Kidney epithelial cell (primary cell): ENCODE measurements at regions not wholly inside any gene's neighbourhood (a gene's known extent, or its start where the extent isn't known, plus 50 kb on each side); places are given as distances from the start of the nearest gene placed in this dataset.

Experiments used
- DNase-seq: peaks from one replicate; pipeline ENCODE4 v3.0.0-alpha.2; 2010; ENCODE audit warnings: low read depth
- H3K27me3 ChIP-seq: 2 replicates; pipeline ENCODE4 v1.6.0; 2011; ENCODE audit warnings: low read length; ENCODE audit not compliant: control insufficient read depth, insufficient read depth
- H3K36me3 ChIP-seq: 2 replicates; pipeline ENCODE4 v1.5.1; 2011; ENCODE audit warnings: low read length; ENCODE audit not compliant: control insufficient read depth, insufficient read depth
- H3K4me3 ChIP-seq: 2 replicates; pipeline ENCODE4 v1.5.1; 2011; ENCODE audit warnings: low read depth, mild to moderate bottlenecking, control low read depth, low read length
- TF ChIP-seq, protein P1 (sequence below): IDR thresholded peaks from 2 replicates; pipeline ENCODE4 v1.5.1; 2011; ENCODE audit warnings: mild to moderate bottlenecking, moderate library complexity, low read length, control low read depth, inconsistent platforms; ENCODE audit not compliant: insufficient read depth, poor library complexity, severe bottlenecking

DNA sequence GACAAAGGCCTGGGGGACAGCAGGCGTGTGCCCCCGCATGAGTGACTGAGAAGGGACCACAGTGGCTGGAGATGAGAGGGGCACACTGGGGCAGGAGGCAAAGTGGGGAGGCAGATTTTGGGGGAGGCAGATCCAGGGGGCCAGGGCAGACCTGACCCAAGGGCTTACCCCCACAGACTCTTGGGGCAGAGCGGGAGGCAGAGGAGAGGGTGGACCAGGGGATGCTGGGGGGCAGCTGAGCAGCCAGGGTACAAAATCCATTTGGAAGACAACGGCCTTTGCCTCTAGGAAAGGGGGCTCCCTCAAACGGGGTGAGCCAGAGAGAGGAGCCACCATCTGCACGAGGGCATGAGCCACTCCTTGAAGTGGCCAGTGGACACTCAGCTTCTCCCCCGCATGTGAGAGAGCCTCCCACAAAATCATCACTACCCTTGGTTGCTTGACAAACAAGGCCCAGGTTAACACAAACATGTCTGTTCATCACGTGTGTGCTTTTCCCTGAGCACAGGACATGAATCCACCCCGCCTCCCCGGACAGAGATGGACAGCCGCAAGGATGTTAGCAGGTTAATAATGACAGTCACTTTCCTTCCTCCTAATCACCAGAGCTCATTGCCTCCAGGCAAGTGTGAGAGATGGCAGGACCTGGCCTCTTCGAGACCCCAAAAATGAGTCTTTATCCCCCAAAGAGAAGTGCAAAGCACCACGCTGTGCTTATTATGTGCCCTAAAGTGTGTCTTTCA lies 72.0 kb upstream of the RAB6C start:
- no peak for DNase-seq
- H3K27me3 ChIP-seq, result no peaks in the 10 kb centered on the region
- TF ChIP-seq, protein P1, sequence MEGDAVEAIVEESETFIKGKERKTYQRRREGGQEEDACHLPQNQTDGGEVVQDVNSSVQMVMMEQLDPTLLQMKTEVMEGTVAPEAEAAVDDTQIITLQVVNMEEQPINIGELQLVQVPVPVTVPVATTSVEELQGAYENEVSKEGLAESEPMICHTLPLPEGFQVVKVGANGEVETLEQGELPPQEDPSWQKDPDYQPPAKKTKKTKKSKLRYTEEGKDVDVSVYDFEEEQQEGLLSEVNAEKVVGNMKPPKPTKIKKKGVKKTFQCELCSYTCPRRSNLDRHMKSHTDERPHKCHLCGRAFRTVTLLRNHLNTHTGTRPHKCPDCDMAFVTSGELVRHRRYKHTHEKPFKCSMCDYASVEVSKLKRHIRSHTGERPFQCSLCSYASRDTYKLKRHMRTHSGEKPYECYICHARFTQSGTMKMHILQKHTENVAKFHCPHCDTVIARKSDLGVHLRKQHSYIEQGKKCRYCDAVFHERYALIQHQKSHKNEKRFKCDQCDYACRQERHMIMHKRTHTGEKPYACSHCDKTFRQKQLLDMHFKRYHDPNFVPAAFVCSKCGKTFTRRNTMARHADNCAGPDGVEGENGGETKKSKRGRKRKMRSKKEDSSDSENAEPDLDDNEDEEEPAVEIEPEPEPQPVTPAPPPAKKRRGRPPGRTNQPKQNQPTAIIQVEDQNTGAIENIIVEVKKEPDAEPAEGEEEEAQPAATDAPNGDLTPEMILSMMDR, result no peak
- H3K4me3 ChIP-seq, result no peak overlapping the region
- H3K36me3 ChIP-seq, result no peaks in the 10 kb centered on the region

DNA sequence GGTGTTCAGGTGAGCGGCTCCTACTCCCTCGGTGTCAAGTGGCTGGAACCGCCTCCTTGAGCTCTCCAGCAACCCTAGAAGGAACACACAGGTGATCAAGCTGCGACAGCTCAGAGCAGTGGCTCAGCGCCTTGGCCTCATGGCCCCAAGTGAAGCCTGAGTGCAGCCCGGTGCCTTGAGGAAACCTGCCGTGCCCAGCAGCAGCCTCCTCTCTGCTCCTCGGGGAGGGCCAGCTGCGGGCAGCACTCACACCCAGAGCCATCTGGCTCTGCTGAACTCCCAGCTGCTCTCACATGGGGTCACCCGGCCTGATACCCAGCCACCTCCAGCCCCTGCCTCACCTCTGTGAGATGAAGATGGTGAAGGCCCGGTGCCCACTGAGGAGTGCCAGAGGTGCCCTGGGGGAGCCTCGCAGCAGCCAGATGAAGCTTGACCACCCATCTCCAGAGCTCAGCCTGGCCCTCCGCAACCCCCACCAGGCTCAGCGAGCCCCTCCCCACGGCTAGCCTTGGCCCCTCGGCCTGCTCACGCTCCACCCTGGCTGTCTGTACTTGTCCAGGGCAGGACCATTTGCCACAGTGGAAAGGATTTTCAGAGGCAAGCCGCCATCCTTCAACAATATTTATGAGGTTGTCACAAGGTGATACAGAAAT lies 70.6 kb upstream of the RAB6C start:
- Histone ChIP-seq H3K4me3 (no peak overlapping the region), H3K36me3 (no peaks in the 10 kb centered on the region), H3K27me3 (no peaks in the 10 kb centered on the region)
- TF ChIP-seq, protein P1, result no peak
- no peak for DNase-seq

DNA sequence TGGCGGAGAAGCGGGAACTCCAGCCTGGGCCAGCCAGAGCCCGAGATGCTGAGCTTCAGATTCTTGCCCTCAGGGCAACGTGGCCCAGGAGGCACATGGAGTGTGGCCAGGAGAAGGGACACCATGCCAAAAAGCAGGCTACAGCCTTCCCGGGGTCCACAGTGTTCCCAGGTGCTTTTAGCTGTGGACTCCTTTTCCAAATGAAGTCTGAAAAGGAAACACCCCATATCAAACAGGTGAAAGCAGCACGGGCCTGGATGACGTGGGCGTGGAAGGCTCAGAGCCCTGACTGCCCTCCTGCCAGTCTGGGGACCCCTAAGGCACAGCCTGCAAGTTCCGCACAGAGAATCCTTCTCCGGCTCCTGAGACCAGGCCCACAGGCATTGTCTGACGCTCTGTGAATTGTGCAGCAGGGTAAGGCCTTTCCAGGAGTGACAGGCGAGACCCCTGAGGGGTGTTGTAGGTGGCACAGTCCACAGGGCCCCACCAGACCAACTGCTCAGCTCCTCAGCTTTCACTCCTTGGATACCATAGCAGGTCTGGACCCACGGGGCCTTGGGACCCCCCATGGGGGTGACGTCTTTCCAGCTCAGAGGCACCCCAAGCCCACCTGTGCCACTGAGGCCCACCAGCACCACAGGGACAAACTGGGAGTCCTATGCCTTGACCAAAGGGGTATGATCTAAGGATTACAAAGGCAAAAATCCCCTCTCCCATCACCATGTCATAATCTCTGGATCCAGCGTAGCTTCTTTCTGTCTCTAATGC lies 69.6 kb upstream of the RAB6C start:
- DNase-seq, result no peak

DNA sequence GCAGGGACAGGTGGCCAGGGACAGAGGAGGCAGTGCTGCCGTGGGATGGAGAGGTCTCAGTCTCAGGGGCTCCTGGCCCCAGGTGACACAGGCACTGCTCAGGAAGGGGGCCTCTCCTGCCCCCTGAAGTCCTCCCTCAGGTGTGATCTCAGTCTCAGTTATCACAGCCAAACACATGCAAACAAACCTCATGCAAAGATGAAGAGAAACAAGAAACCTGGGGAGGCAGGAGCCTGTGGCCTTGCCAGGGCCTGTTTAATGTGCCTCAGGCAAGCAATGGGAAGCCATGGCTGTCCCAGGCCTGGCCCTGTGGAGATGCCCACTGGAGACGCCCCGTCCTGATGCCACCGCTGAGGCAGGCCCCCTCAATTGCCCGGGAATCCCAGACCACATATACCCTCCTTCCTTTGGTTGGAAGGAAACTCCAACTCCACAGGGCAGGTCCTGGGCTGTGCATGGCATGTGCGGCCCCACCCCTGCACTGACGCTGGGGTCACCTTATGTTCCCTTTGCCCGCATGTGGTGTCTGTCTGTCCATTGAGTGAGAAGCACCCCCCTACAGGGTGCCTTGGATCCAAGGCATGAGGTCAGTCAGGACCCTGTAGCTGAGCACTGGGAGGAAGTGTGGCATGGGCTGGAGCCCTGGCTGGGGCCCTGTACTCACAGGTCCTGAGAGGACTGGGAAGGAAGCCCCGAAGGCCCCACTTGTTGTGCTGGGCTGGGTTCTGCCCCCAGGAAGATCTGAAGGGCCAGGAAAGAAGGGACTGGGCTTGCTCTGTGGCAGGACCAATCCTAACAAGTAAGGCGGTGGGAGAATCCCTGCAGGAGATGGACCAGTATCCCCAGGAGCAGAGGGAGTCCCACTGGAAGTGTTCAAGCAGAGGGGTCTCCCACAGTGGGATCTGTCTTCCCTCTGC lies 68.8 kb upstream of the RAB6C start:
- TF ChIP-seq, protein P1, result no peak
- no peak for DNase-seq

More for the DNA sequence above, 69.6 kb upstream of the RAB6C start:
- no peaks in the 10 kb centered on the region for H3K36me3 ChIP-seq
- no peak overlapping the region for H3K4me3 ChIP-seq
- TF ChIP-seq, protein P1, result no peak
- H3K27me3 ChIP-seq, result no peaks in the 10 kb centered on the region

DNA sequence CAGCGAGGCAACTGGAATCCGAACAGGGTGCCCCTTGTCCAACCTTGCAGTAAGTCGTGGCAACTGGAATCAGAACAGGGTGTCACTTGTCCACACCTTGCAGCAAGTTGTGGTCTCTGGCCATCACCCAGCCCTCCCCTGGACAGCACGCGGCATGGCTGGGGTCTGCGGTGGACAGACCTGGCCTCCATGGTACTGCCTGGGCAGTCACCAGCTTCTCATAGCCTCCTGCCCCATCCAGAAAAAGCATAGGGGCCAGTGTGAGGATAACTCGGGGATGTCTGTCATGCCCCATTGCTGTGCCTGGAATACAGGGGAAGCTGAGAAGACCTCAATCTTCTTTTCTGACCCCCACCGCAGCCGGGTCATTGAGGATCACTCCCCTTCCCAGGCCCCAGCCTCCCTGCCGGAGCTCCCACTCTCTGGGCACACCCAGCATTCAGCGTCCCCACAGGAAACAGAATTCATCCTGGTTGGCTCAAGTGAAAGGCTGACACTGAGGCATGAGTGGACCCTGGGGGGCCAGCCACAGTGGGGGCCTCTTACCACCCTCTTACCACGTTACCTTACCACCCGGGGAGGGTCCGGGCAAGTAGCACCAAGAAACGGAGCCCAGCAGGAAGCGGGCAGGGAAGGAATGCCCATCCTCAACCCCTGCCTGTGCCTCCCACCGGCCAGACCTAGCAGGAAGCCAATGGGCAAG lies 68.0 kb upstream of the RAB6C start:
- DNase-seq, result no peak
- TF ChIP-seq, protein P1, result no peak
- Histone ChIP-seq H3K36me3 (no peaks in the 10 kb centered on the region), H3K27me3 (no peaks in the 10 kb centered on the region), H3K4me3 (no peak overlapping the region)

More for the DNA sequence above, 68.8 kb upstream of the RAB6C start:
- Histone ChIP-seq H3K27me3 (no peaks in the 10 kb centered on the region), H3K4me3 (no peak overlapping the region), H3K36me3 (no peaks in the 10 kb centered on the region)
